WI38 (cell line): ENCODE measurements at regions not wholly inside any gene's neighbourhood (a gene's known extent, or its start where the extent isn't known, plus 50 kb on each side); places are given as distances from the start of the nearest gene placed in this dataset.

ENCODE experiments used
- H3K4me3 ChIP-seq: 2 replicates; pipeline ENCODE4 v1.5.1; 2011; ENCODE audit warnings: low read depth, mild to moderate bottlenecking, control low read depth, low read length
- TF ChIP-seq, protein P1 (sequence below): IDR thresholded peaks from 2 replicates; pipeline ENCODE4 v1.5.1; 2012; ENCODE audit warnings: low read depth, mild to moderate bottlenecking, control low read depth, low read length

DNA sequence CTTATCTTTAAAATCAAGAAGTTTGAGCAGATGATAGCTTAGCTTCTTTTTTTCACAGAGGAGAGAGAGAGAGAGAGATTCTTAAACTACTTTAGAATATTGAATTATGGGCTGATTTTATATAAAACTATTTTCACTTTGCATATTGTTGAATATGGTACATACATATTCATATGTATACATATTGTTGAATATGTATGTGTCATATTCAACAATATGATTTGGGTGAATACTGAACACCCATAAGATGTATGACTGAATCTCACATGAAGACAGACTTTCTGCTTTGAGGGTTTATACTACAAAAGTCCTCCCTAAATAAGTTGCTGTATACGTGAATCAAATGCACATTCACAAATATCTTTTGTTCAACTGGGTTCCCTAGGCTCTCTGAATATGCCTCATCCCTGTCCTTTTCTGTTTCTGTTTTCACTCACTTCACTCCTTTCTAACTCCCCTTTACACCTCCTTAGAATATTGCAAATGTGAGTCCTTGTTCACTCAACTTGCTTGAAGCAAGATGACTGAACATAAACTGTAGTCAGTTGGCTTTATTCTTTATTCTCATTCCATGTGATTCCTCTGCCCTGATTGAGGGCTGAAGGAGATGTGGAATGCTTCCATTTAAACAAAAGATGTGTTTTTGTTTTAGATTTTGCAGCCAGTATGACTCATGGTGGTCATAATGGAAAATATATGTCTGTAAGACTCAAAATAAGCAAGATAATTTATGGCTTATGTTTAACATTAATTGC, 225.4 kb upstream of the DAB2 start:
- TF ChIP-seq, protein P1, sequence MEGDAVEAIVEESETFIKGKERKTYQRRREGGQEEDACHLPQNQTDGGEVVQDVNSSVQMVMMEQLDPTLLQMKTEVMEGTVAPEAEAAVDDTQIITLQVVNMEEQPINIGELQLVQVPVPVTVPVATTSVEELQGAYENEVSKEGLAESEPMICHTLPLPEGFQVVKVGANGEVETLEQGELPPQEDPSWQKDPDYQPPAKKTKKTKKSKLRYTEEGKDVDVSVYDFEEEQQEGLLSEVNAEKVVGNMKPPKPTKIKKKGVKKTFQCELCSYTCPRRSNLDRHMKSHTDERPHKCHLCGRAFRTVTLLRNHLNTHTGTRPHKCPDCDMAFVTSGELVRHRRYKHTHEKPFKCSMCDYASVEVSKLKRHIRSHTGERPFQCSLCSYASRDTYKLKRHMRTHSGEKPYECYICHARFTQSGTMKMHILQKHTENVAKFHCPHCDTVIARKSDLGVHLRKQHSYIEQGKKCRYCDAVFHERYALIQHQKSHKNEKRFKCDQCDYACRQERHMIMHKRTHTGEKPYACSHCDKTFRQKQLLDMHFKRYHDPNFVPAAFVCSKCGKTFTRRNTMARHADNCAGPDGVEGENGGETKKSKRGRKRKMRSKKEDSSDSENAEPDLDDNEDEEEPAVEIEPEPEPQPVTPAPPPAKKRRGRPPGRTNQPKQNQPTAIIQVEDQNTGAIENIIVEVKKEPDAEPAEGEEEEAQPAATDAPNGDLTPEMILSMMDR = no peak
- no peak overlapping the region for H3K4me3 ChIP-seq

DNA sequence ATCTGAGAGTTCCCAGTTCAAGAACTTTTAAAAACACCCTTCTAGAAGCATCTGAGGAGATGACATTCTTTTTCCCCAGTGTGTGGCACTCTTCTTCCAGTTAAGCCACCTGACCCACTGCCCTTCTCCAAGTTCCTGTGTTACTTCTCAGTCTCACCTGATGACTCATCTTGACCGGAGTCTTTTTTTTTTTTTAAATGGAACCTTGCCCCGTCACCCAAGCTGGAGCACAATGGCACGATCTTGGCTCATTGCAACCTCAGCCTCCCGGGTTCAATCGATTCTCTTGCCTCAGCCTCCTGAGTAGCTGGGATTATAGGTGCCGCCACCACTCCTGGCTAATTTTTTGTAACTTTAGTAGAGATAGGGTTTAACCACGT, 224.1 kb upstream of the DAB2 start:
- H3K4me3 ChIP-seq = no peak overlapping the region
- TF ChIP-seq, protein P1 = no peak

DNA sequence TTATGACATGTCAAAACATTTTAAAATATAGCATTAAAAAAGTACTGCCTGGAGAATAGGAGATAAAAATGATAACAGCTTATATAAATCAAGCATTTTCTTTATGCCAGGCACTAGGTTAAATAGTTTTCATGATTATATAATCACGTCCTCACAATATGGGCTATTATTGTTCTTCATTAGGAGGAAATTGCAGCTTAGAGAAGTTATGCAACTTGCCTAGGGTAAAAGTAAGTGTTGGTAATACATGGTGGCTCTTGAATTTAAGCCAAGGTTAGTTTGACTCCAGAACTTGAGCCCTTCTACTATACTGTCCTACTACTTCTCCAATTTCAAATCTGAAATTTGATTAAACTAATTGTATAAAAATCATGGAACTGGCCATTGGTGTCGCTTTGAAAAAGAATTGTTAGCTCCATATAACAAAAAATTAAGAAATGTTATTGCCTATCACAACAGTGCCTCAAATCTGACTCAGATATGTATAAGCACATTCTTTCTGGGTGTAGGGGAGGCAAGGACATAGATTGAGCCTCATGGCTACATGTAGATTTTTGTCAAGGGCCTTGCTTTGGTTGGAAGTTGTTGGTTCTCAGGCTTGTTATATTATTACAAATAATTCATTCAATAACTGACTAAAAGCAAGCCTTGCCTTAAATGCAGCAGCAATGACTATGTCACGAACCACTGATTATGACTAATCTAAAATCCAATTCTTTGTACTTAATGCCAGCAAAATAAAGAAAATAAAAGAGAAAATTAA, 223.5 kb upstream of the DAB2 start:
- TF ChIP-seq, protein P1 = no peak
- no peak overlapping the region for H3K4me3 ChIP-seq

DNA sequence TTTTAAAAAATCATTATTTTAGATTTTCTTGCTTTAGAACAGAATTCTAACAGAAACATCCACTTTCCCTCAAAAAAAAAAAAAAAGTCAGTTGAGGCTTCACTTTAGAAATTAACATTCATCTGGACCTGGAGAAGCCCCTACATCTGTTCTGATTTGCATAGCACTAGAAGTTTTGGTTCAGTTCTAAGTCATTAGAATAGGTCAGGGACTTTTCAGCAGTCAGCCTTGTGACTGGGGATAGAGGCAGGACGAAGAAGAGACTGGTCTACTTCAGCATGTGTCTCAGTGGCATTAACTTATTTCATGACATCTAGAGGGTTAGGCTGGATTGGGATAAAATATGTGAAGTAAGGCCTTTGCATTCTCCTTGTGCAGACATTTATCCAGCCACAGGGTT, 215.8 kb upstream of the DAB2 start:
- no peak overlapping the region for H3K4me3 ChIP-seq
- TF ChIP-seq, protein P1 = no peak

DNA sequence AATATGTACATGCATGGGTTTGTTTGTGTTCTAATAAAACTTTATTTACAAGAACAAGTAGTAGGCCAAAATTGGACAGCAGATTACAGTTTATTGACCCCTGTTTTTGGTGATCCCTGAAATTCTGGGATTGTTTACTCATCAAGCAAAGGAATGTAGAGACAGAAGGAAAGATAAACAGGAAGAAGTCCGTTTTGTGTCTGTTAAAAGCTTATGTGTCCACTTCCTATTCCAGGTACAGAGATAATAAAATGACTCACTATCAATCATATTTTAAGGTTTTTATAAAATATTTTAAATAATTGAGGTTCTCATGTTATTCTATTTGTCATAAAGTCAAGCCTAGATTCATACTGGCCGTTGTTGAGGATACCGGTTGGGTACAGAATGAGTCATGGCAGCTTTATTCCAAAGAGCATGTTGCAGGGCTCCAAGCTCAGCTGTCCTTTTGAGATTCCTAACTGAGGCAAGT, 214.9 kb upstream of the DAB2 start:
- TF ChIP-seq, protein P1 = no peak
- H3K4me3 ChIP-seq = no peak overlapping the region

DNA sequence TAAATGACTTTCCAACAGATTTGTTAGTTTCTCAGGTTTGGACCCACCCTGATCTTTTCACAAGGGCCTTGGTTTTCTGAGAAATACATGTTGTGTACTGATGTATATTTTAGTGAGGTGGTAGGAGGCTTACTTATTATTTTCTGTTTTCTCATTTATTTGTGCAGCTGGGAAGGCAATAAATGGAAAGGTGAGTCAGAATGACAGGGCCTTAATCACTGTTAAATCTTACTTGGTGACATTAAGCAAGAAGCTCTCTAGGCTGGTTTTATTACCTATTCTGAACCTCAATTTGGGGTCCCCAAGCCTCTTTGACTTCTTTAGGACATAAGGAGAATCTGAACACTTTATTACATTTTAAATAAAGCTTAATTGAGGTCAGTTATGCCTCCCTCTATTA, 214.0 kb upstream of the DAB2 start:
- TF ChIP-seq, protein P1 = no peak
- H3K4me3 ChIP-seq = no peak overlapping the region

DNA sequence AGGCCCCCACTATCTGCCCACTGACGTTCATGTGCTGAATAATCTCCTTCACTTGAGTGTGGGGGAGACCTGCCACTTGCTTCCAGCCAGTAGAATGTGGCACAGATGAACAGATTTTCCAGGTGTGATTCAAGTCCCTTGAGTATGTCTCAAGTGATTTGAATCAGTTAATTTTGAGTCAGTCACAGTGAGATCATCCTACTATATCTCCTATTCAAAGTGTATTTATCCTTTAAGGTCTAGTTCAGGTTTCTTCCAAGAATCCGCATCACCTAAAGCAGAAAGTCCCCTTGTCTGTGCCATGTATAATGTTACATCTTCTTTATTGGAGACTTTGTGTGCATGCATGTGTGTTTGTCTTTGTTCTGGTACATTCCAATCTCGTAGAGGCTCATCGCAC, 208.3 kb upstream of the DAB2 start:
- no peak overlapping the region for H3K4me3 ChIP-seq
- TF ChIP-seq, protein P1 = no peak
